K562 (cell line): ENCODE measurements at regions not wholly inside any gene's neighbourhood (a gene's known extent, or its start where the extent isn't known, plus 50 kb on each side); places are given as distances from the start of the nearest gene placed in this dataset.

ENCODE experiments used
- ATAC-seq: fragments of 200-7000 bp; cut with Tn5 transposase; 3 replicates; pipeline ENCODE4 v1.9.1; 2020; ENCODE audit warnings: moderate library complexity
- BruUV-seq: library from RNA; stranded (reverse); fragments of 400-500 nt; replicated peaks from 2 replicates; lab custom pipeline; 2021; lab: Mats Ljungman, UMichigan
- CTCF ChIA-PET: fragments of 300-600 bp; formaldehyde crosslinking; extraction: SDS; loops from one replicate; lab custom pipeline; 2021; ENCODE audit warnings: low intra/inter-chr PET ratio; lab: Yijun Ruan, JAX
- POLR2A ChIA-PET: fragments of 300-600, 350-650 bp; sonication (Branson Sonifier 250); formaldehyde crosslinking; extraction: SDS; loops from one replicate; lab custom pipeline; 2021; ENCODE audit warnings: antibody characterized with exemption, inconsistent platforms; lab: Yijun Ruan, JAX
- DNase-seq, 4 experiments: peaks; one replicate each; pipeline versions ENCODE4 v3.0.0 to v3.0.0-alpha.2; 2011 to 2018; ENCODE audit warnings: low spot score in 3 of 4, mixed read lengths in 3 of 4; ENCODE audit errors: extremely low read depth in 1 of 4
- FAIRE-seq: peaks from 2 replicates; lab custom pipeline; 2011; peaks lifted over from hg19 to GRCh38; lab: Jason Lieb, UNC
- H2AFZ ChIP-seq: 2 replicates; pipeline ENCODE4 v1.6.0; 2011; ENCODE audit warnings: low read depth, low read length, control low read depth, inconsistent platforms
- H3K27ac ChIP-seq: fragments of 200-600 bp; 3 replicates; pipeline ENCODE4 v1.8.0; 2011; ENCODE audit warnings: low read depth, mild to moderate bottlenecking, control low read depth, inconsistent platforms, low read length, moderate library complexity, mixed read lengths; ENCODE audit errors: extremely low read depth
- H3K27me3 ChIP-seq, 2 experiments: fragments of 300-600 bp in 1 of 2; 2 replicates in 1 of 2; 3 replicates in 1 of 2; pipeline versions ENCODE4 v1.6.0 to v1.8.0; 2011; ENCODE audit warnings: inconsistent platforms in 2 of 2, low read length in 2 of 2, mild to moderate bottlenecking in 1 of 2, mixed read lengths in 1 of 2, moderate library complexity in 1 of 2; ENCODE audit not compliant: control insufficient read depth in 2 of 2, insufficient read depth in 2 of 2
- H3K36me3 ChIP-seq: fragments of 300-600 bp; 3 replicates; pipeline ENCODE4 v1.8.0; 2011; ENCODE audit warnings: mild to moderate bottlenecking, low read length, inconsistent platforms; ENCODE audit not compliant: control insufficient read depth, insufficient read depth
- H3K4me1 ChIP-seq, 2 experiments: fragments of 200-600 bp in 1 of 2; replicated peaks in 1 of 2; 2 replicates in 1 of 2; 3 replicates in 1 of 2; pipeline versions ENCODE4 v1.5.1 to v1.8.0; 2011; ENCODE audit warnings: inconsistent platforms in 2 of 2, low read length in 2 of 2, mild to moderate bottlenecking in 1 of 2, mixed read lengths in 1 of 2, moderate library complexity in 1 of 2; ENCODE audit not compliant: control insufficient read depth in 2 of 2, insufficient read depth in 2 of 2
- H3K4me2 ChIP-seq: 2 replicates; pipeline ENCODE4 v1.6.1; 2011; ENCODE audit warnings: low read length, control low read depth, inconsistent platforms, mixed read lengths; ENCODE audit not compliant: insufficient read depth
- H3K4me3 ChIP-seq: fragments of 200-600 bp; sonication (generic), shearing (Covaris generic); 2 replicates; pipeline ENCODE4 v1.5.1; 2016; ENCODE audit warnings: control low read depth, inconsistent platforms
- H3K79me2 ChIP-seq: fragments of 200-600 bp; 3 replicates; pipeline ENCODE4 v1.8.0; 2011; ENCODE audit warnings: low read length, inconsistent platforms; ENCODE audit not compliant: control insufficient read depth, insufficient read depth
- H3K9ac ChIP-seq, 2 experiments: 2 replicates each; pipeline versions ENCODE4 v1.6.0 to v1.6.1; 2011; ENCODE audit warnings: low read depth in 2 of 2, low read length in 2 of 2, control low read depth in 1 of 2, inconsistent platforms in 1 of 2, mild to moderate bottlenecking in 1 of 2, mixed read lengths in 1 of 2; ENCODE audit not compliant: insufficient read depth in 1 of 2
- H3K9me1 ChIP-seq: one replicate; pipeline ENCODE4 v1.6.0; 2011; ENCODE audit warnings: inconsistent platforms, mild to moderate bottlenecking, low read length, moderate library complexity; ENCODE audit not compliant: control insufficient read depth, insufficient read depth
- H3K9me3 ChIP-seq: replicated peaks from 2 replicates; pipeline ENCODE4 v1.5.1; 2011; ENCODE audit warnings: low read depth, low read length, inconsistent platforms; ENCODE audit not compliant: control insufficient read depth, insufficient read depth
- H4K20me1 ChIP-seq: replicated peaks from 2 replicates; pipeline ENCODE4 v1.6.1; 2011; ENCODE audit warnings: low read length, inconsistent platforms, mixed read lengths; ENCODE audit not compliant: control insufficient read depth, insufficient read depth
- CBFB ChIP-seq: sonication (generic); formaldehyde crosslinking; IDR thresholded peaks from 2 replicates; pipeline ENCODE4 v1.4.0; 2020; ENCODE audit warnings: mild to moderate bottlenecking, missing genetic modification reagents
- CHCHD3 ChIP-seq: fragments of 250-450 bp; sonication (Bioruptor Pico); IDR thresholded peaks from 2 replicates; pipeline ENCODE4 v2.1.2; 2022; ENCODE audit warnings: mild to moderate bottlenecking
- ETV1 ChIP-seq: fragments of 450-650 bp; conservative IDR thresholded peaks from 2 replicates; pipeline ENCODE4 v1.6.1; 2016; ENCODE audit warnings: missing genetic modification characterization, control low read depth, low read depth, missing compliant biosample characterization
- MYC ChIP-seq, 2 experiments: fragments of 250-450 bp in 1 of 2; sonication (Bioruptor Pico) in 1 of 2; IDR thresholded peaks; 2 replicates each; pipeline versions ENCODE4 v1.5.1 to v1.6.1; 2012 to 2021; ENCODE audit warnings: low read depth in 2 of 2, borderline replicate concordance in 1 of 2, improper control_type of control experiment in 1 of 2, low read length in 1 of 2, mild to moderate bottlenecking in 1 of 2, moderate library complexity in 1 of 2
- NELFE ChIP-seq: IDR thresholded peaks from 2 replicates; pipeline ENCODE4 v1.6.1; 2011; ENCODE audit warnings: mild to moderate bottlenecking; ENCODE audit not compliant: insufficient read depth, insufficient read length
- POLR2G ChIP-seq: fragments of 200-400 bp; formaldehyde crosslinking; IDR thresholded peaks from 2 replicates; pipeline ENCODE4 v1.6.1; 2017; ENCODE audit warnings: low read depth, mild to moderate bottlenecking, antibody characterized with exemption, low read length, moderate library complexity
- PREB ChIP-seq: sonication (generic); formaldehyde crosslinking; IDR thresholded peaks from 2 replicates; pipeline ENCODE4 v1.8.1; 2023; ENCODE audit warnings: mild to moderate bottlenecking, missing genetic modification reagents
- SNIP1 ChIP-seq: fragments of 450-650 bp; IDR thresholded peaks from 2 replicates; pipeline ENCODE4 v1.7.1; 2017; ENCODE audit warnings: low read depth, mild to moderate bottlenecking
- SREBF1 ChIP-seq: fragments of 150-350 bp; IDR thresholded peaks from 2 replicates; pipeline ENCODE4 v1.6.1; 2014; ENCODE audit warnings: antibody characterized with exemption, low read depth, low read length, borderline replicate concordance
- SRSF7 ChIP-seq: fragments of 200-400 bp; formaldehyde crosslinking; optimal IDR thresholded peaks from 2 replicates; pipeline ENCODE3; 2017; ENCODE audit warnings: mild to moderate bottlenecking, low read depth, low read length
- TAF1 ChIP-seq: IDR thresholded peaks from 2 replicates; pipeline ENCODE4 v1.6.1; 2011; ENCODE audit warnings: mild to moderate bottlenecking, low read length, moderate library complexity; ENCODE audit not compliant: insufficient read depth, control insufficient read depth, severe bottlenecking; ENCODE audit errors: extremely low read depth
- WGBS: fragments of 100-300 bp; shearing (Covaris generic); methylation state at CpG from one replicate; pipeline ENCODE4 v1.1.6; 2016; ENCODE audit warnings: low coverage, mixed read lengths; ENCODE audit not compliant: insufficient coverage; ENCODE audit errors: missing lambda C conversion rate; 5-methylcytosine and 5-hydroxymethylcytosine counted together
- in situ Hi-C: fragments of 300-500 bp; cut with MboI; formaldehyde crosslinking; loops from 4 replicates; pipeline ENCODE4 v1.15.0; 2018; ENCODE audit warnings: inconsistent platforms, mixed read lengths
- intact Hi-C: fragments of 100-400 bp; cut with micrococcal nuclease; formaldehyde crosslinking; loops from 2 replicates; pipeline ENCODE4 v1.14.2; 2022
- TF ChIP-seq, protein P1 (sequence below): fragments of 450-650 bp; IDR thresholded peaks from 2 replicates; pipeline ENCODE4 v1.6.1; 2016; ENCODE audit warnings: borderline replicate concordance
- TF ChIP-seq, protein P2 (sequence below): fragments of 450-650 bp; conservative IDR thresholded peaks from 2 replicates; pipeline ENCODE4 v1.6.1; 2016; ENCODE audit warnings: missing genetic modification characterization, low read depth, mild to moderate bottlenecking, control low read depth, missing compliant biosample characterization
- TF ChIP-seq, protein P3 (sequence below): sonication (generic); formaldehyde crosslinking; IDR thresholded peaks from 2 replicates; pipeline ENCODE4 v1.8.0; 2023; ENCODE audit warnings: mild to moderate bottlenecking, missing genetic modification reagents

- in situ Hi-C loops (no loop called here), intact Hi-C loops (no loop called here)
- CTCF ChIA-PET: no interaction called here
- POLR2A ChIA-PET: interaction anchor here (1.1 kb wide), 1 partner anchor 21 kb away, joined by 3 read pairs; no protein-coding TSS in a partner anchor
- Histone ChIP-seq H3K9me3 (no peaks in the 10 kb centered on the region), H3K4me3 (no peak overlapping the region), H2AFZ (no peak overlapping the region), H3K27me3 (no peaks in the 10 kb centered on the region), H3K27ac (no peak overlapping the region), H3K9me1 (peaks cover 5% of the 10 kb centered on the region), H3K4me2 (no peak overlapping the region), H3K9ac (no peak overlapping the region), H3K36me3 (peaks cover 36% of the 10 kb centered on the region; the same call in 2 of the 3 replicates), H4K20me1 (peaks cover 13% of the 10 kb centered on the region), H3K79me2 (peaks cover 92% of the 10 kb centered on the region), H3K4me1 (no peaks in the 10 kb centered on the region; a peak in 2 of 5 replicates)
- ATAC-seq (no peak), DNase-seq (no peak), FAIRE-seq (no peak)
- BruUV-seq: no TSS peak
- WGBS: 97% methylated on average over 3 of the region's 3 CpGs
- TF ChIP-seq MYC (IDR thresholded peaks at IDR 0.05; ENCODE audit: low read depth, low read length): no peak
- no peak for TF ChIP-seq MYC (CRISPR knock-in tag; IDR thresholded peaks at IDR 0.05; ENCODE audit: borderline replicate concordance, low read depth)
- no peak for TF ChIP-seq ETV1 (tag)
- TF ChIP-seq, protein P1, sequence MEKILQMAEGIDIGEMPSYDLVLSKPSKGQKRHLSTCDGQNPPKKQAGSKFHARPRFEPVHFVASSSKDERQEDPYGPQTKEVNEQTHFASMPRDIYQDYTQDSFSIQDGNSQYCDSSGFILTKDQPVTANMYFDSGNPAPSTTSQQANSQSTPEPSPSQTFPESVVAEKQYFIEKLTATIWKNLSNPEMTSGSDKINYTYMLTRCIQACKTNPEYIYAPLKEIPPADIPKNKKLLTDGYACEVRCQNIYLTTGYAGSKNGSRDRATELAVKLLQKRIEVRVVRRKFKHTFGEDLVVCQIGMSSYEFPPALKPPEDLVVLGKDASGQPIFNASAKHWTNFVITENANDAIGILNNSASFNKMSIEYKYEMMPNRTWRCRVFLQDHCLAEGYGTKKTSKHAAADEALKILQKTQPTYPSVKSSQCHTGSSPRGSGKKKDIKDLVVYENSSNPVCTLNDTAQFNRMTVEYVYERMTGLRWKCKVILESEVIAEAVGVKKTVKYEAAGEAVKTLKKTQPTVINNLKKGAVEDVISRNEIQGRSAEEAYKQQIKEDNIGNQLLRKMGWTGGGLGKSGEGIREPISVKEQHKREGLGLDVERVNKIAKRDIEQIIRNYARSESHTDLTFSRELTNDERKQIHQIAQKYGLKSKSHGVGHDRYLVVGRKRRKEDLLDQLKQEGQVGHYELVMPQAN: no peak
- TF ChIP-seq, protein P2, sequence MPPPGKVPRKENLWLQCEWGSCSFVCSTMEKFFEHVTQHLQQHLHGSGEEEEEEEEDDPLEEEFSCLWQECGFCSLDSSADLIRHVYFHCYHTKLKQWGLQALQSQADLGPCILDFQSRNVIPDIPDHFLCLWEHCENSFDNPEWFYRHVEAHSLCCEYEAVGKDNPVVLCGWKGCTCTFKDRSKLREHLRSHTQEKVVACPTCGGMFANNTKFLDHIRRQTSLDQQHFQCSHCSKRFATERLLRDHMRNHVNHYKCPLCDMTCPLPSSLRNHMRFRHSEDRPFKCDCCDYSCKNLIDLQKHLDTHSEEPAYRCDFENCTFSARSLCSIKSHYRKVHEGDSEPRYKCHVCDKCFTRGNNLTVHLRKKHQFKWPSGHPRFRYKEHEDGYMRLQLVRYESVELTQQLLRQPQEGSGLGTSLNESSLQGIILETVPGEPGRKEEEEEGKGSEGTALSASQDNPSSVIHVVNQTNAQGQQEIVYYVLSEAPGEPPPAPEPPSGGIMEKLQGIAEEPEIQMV: no peak
- TF ChIP-seq SNIP1: no peak
- TF ChIP-seq CBFB (CRISPR knock-in tag): no peak
- TF ChIP-seq, protein P3, sequence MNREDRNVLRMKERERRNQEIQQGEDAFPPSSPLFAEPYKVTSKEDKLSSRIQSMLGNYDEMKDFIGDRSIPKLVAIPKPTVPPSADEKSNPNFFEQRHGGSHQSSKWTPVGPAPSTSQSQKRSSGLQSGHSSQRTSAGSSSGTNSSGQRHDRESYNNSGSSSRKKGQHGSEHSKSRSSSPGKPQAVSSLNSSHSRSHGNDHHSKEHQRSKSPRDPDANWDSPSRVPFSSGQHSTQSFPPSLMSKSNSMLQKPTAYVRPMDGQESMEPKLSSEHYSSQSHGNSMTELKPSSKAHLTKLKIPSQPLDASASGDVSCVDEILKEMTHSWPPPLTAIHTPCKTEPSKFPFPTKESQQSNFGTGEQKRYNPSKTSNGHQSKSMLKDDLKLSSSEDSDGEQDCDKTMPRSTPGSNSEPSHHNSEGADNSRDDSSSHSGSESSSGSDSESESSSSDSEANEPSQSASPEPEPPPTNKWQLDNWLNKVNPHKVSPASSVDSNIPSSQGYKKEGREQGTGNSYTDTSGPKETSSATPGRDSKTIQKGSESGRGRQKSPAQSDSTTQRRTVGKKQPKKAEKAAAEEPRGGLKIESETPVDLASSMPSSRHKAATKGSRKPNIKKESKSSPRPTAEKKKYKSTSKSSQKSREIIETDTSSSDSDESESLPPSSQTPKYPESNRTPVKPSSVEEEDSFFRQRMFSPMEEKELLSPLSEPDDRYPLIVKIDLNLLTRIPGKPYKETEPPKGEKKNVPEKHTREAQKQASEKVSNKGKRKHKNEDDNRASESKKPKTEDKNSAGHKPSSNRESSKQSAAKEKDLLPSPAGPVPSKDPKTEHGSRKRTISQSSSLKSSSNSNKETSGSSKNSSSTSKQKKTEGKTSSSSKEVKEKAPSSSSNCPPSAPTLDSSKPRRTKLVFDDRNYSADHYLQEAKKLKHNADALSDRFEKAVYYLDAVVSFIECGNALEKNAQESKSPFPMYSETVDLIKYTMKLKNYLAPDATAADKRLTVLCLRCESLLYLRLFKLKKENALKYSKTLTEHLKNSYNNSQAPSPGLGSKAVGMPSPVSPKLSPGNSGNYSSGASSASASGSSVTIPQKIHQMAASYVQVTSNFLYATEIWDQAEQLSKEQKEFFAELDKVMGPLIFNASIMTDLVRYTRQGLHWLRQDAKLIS: no peak
- no peak for TF ChIP-seq SRSF7
- TF ChIP-seq NELFE: no peak
- TF ChIP-seq CHCHD3: no peak
- no peak for TF ChIP-seq POLR2G
- TF ChIP-seq TAF1: no peak
- no peak for TF ChIP-seq PREB
- TF ChIP-seq SREBF1: no peak
Measured at GRCh38 chr15:95664450-95664849, 666.0 kb upstream of the NR2F2 start.
